ENCODE measurements at regions not wholly inside any gene's neighbourhood (a gene's known extent, or its start where the extent isn't known, plus 50 kb on each side); places are given as distances from the start of the nearest gene placed in this dataset.

DNA sequence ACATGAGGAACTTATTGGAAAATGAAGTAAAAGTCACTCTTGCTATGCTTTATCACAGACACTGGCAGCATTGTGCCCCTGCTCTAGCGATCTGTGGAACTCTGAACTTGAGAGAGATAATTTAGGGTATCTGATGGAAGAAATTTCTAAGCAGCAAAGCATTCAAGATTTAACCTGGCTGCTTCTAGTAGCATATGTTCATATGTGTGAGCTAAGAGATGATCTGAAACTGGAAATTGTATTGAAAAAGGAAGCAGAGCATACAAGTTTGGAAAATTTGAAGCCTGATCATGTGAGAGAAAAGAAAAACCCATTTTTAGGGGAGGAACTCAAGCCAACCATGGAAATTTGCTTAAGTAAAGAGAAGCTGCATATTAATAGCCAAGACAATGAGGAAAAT lies 657.7 kb downstream of the TRAM1L1 start:
- no peak overlapping the region for H2AFZ ChIP-seq
- H4K20me1 ChIP-seq (ENCODE audit: insufficient read depth), result no peaks in the 10 kb centered on the region
- WGBS, 2 experiments (ENCODE audit: low coverage in 1 of 2, low lambda C conversion rate in 2 of 2, missing lambda C conversion rate in 2 of 2), result 22% methylated on average over 1 of the region's 1 CpG
- H3K27ac ChIP-seq, result no peak overlapping the region
- no peak overlapping the region for H3K9ac ChIP-seq
- no peak overlapping the region for H3K4me2 ChIP-seq (ENCODE audit: unreplicated experiment)
- H3K4me1 ChIP-seq (ENCODE audit: insufficient read depth), result no peaks in the 10 kb centered on the region
- no peaks in the 10 kb centered on the region for H3K27me3 ChIP-seq (replicated peaks; ENCODE audit: insufficient read depth)
- TF ChIP-seq EZH2 (IDR thresholded peaks at IDR 0.05; ENCODE audit: insufficient read depth, poor library complexity, severe bottlenecking), result no peak
- TF ChIP-seq EZH2phosphoT487 (IDR thresholded peaks at IDR 0.05; ENCODE audit: insufficient read depth, low read depth), result no peak
- no peaks in the 10 kb centered on the region for H3F3A ChIP-seq (ENCODE audit: insufficient read depth)
- no peaks in the 10 kb centered on the region for H3K79me2 ChIP-seq (ENCODE audit: insufficient read depth)
- no peaks in the 10 kb centered on the region for H3K36me3 ChIP-seq (ENCODE audit: low read depth)
- H3K9me2 ChIP-seq (ENCODE audit: insufficient read depth), result no peaks in the 10 kb centered on the region
- H3K9me3 ChIP-seq (ENCODE audit: low read depth), result no peaks in the 10 kb centered on the region
- no peak for DNase-seq
- no peak overlapping the region for H3K4me3 ChIP-seq
- in situ Hi-C loops (cut with MboI), result no loop called here

DNA sequence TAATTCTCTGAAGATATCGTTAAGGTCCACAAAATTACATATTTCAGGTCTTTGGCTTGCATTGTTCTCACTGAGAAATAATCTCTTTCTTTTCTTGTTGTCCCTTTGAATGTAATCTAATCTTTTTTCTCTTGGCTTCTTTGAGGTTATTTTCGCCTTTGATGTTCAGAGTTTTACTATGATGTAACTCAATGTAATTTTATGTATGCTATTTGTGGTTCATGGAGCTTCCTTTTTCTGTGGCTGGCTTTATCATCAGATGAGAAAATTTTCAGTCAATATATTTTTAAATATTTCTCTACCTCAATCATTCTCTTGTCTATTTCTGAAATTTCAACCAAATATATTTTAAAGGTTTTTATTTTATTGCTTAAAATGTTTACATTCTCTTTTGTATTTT lies 672.2 kb downstream of the TRAM1L1 start:
- no peak for DNase-seq

DNA sequence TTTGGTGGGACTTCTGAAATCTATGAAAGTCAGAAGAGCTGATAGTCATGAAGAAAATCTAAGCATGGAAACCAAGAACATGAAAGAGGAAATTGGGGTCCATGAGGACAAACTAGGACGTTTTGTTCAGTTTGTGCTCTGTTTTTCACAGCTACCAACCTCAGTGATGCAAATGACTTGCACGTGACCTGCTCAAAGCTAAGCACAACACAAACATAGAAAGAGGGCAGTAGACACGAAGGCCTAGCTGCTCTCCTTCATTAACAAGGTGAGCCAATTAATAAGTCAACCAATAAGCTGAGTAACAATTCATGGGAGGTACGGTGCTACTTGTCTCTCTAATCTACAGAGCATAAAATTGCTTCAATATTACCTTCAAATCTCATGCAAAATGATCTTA lies 684.1 kb downstream of the TRAM1L1 start:
- no peak overlapping the region for H3K9ac ChIP-seq
- in situ Hi-C loops (cut with MboI), result no loop called here
- no peaks in the 10 kb centered on the region for H3K4me1 ChIP-seq (ENCODE audit: insufficient read depth)
- H2AFZ ChIP-seq, result no peak overlapping the region
- no peak for TF ChIP-seq EZH2 (IDR thresholded peaks at IDR 0.05; ENCODE audit: insufficient read depth, poor library complexity, severe bottlenecking)
- no peak for TF ChIP-seq EZH2phosphoT487 (IDR thresholded peaks at IDR 0.05; ENCODE audit: insufficient read depth, low read depth)
- no peak for DNase-seq
- no peaks in the 10 kb centered on the region for H3K79me2 ChIP-seq (ENCODE audit: insufficient read depth)
- no peak overlapping the region for H3K4me2 ChIP-seq (ENCODE audit: unreplicated experiment)
- no peaks in the 10 kb centered on the region for H3K9me2 ChIP-seq (ENCODE audit: insufficient read depth)
- H3K36me3 ChIP-seq (ENCODE audit: low read depth), result no peaks in the 10 kb centered on the region
- H3K9me3 ChIP-seq (ENCODE audit: low read depth), result peaks cover 3% of the 10 kb centered on the region
- no peak overlapping the region for H3K27ac ChIP-seq
- H3F3A ChIP-seq (ENCODE audit: insufficient read depth), result no peaks in the 10 kb centered on the region
- H3K4me3 ChIP-seq, result no peak overlapping the region
- 11 to 17% methylated on average over 4 of the region's 4 CpGs for WGBS, 2 experiments (ENCODE audit: low coverage in 1 of 2, low lambda C conversion rate in 2 of 2, missing lambda C conversion rate in 2 of 2)
- H3K27me3 ChIP-seq (replicated peaks; ENCODE audit: insufficient read depth), result no peaks in the 10 kb centered on the region
- H4K20me1 ChIP-seq (ENCODE audit: insufficient read depth), result no peaks in the 10 kb centered on the region

More for the DNA sequence above, 672.2 kb downstream of the TRAM1L1 start:
- no peaks in the 10 kb centered on the region for H3K36me3 ChIP-seq (ENCODE audit: low read depth)
- no peak overlapping the region for H3K27ac ChIP-seq
- no peaks in the 10 kb centered on the region for H3K9me3 ChIP-seq (ENCODE audit: low read depth)
- no peaks in the 10 kb centered on the region for H4K20me1 ChIP-seq (ENCODE audit: insufficient read depth)
- no peak overlapping the region for H3K4me3 ChIP-seq
- no peak overlapping the region for H2AFZ ChIP-seq
- no peak for TF ChIP-seq EZH2 (IDR thresholded peaks at IDR 0.05; ENCODE audit: insufficient read depth, poor library complexity, severe bottlenecking)
- TF ChIP-seq EZH2phosphoT487 (IDR thresholded peaks at IDR 0.05; ENCODE audit: insufficient read depth, low read depth), result no peak
- 9 to 25% methylated on average over 2 of the region's 2 CpGs for WGBS, 2 experiments (ENCODE audit: low coverage in 1 of 2, low lambda C conversion rate in 2 of 2, missing lambda C conversion rate in 2 of 2)
- no peaks in the 10 kb centered on the region for H3F3A ChIP-seq (ENCODE audit: insufficient read depth)
- no peaks in the 10 kb centered on the region for H3K27me3 ChIP-seq (replicated peaks; ENCODE audit: insufficient read depth)
- no peaks in the 10 kb centered on the region for H3K9me2 ChIP-seq (ENCODE audit: insufficient read depth)
- no peak overlapping the region for H3K9ac ChIP-seq
- in situ Hi-C loops (cut with MboI), result no loop called here
- no peaks in the 10 kb centered on the region for H3K4me1 ChIP-seq (ENCODE audit: insufficient read depth)
- no peaks in the 10 kb centered on the region for H3K79me2 ChIP-seq (ENCODE audit: insufficient read depth)
- no peak overlapping the region for H3K4me2 ChIP-seq (ENCODE audit: unreplicated experiment)

DNA sequence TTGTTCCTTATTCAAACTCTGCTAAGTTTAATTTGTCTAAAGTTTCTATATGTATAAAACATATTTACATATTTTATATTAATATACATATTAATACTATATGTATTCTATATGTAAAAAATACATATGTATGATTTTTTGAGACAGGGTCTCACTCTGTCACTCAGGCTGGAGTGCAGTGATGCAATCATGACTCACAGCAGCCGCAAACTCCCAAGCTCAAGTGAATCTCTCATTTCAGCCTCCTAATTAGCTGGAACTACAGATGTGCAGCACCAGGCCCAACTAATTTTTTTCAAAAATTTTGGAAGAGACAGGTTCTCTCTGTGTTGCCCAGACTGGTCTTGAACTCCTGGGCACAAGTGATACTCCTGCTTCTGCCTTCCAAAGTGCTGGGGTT lies 684.9 kb downstream of the TRAM1L1 start:
- TF ChIP-seq EZH2phosphoT487 (IDR thresholded peaks at IDR 0.05; ENCODE audit: insufficient read depth, low read depth) (no peak), EZH2 (IDR thresholded peaks at IDR 0.05; ENCODE audit: insufficient read depth, poor library complexity, severe bottlenecking) (no peak)
- no peak overlapping the region for H2AFZ ChIP-seq
- no peak overlapping the region for H3K4me2 ChIP-seq (ENCODE audit: unreplicated experiment)
- H3K4me3 ChIP-seq, result no peak overlapping the region
- H3K4me1 ChIP-seq (ENCODE audit: insufficient read depth), result no peaks in the 10 kb centered on the region
- H3K9me2 ChIP-seq (ENCODE audit: insufficient read depth), result no peaks in the 10 kb centered on the region
- no peak overlapping the region for H3K9ac ChIP-seq
- H3K27ac ChIP-seq, result no peak overlapping the region
- H3K27me3 ChIP-seq (replicated peaks; ENCODE audit: insufficient read depth), result no peaks in the 10 kb centered on the region
- DNase-seq, result no peak
- H3K9me3 ChIP-seq (ENCODE audit: low read depth), result peaks cover 3% of the 10 kb centered on the region
- no peaks in the 10 kb centered on the region for H3F3A ChIP-seq (ENCODE audit: insufficient read depth)
- in situ Hi-C loops (cut with MboI), result no loop called here
- no peaks in the 10 kb centered on the region for H3K36me3 ChIP-seq (ENCODE audit: low read depth)
- no peaks in the 10 kb centered on the region for H3K79me2 ChIP-seq (ENCODE audit: insufficient read depth)
- no peaks in the 10 kb centered on the region for H4K20me1 ChIP-seq (ENCODE audit: insufficient read depth)
- WGBS, 2 experiments (ENCODE audit: low coverage in 1 of 2, low lambda C conversion rate in 2 of 2, missing lambda C conversion rate in 2 of 2), result 66 to 67% methylated on average over 1 of the region's 1 CpG

DNA sequence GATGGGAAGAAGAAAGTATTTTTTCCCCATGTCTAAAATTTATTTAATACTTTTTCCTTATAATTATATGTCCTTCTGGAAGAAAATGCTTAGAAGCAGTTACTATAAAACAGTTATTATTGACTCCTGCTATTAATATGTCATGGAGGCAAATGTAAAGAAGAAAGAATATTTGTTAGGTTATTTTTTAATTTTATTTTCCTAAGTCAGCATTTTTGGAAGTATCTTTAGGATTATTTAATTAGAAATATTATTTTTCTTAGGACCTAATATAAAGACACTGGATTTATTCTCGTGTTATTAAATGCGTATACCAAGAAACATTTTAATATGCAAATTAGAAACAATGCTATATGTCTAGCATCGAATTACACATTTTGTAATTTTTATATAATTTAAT lies 687.7 kb downstream of the TRAM1L1 start:
- TF ChIP-seq EZH2phosphoT487 (IDR thresholded peaks at IDR 0.05; ENCODE audit: insufficient read depth, low read depth), result no peak
- Histone ChIP-seq H3K36me3 (ENCODE audit: low read depth) (no peaks in the 10 kb centered on the region), H3K9me3 (ENCODE audit: low read depth) (peaks cover 3% of the 10 kb centered on the region), H3K4me1 (ENCODE audit: insufficient read depth) (no peaks in the 10 kb centered on the region), H3K9me2 (ENCODE audit: insufficient read depth) (no peaks in the 10 kb centered on the region), H3K4me3 (no peak overlapping the region), H4K20me1 (ENCODE audit: insufficient read depth) (no peaks in the 10 kb centered on the region), H3K4me2 (ENCODE audit: unreplicated experiment) (no peak overlapping the region), H3F3A (ENCODE audit: insufficient read depth) (no peaks in the 10 kb centered on the region), H3K27ac (no peak overlapping the region), H3K9ac (no peak overlapping the region), H3K79me2 (ENCODE audit: insufficient read depth) (no peaks in the 10 kb centered on the region), H2AFZ (no peak overlapping the region), H3K27me3 (replicated peaks; ENCODE audit: insufficient read depth) (no peaks in the 10 kb centered on the region)
- DNase-seq, result no peak
- in situ Hi-C loops (cut with MboI), result loop anchor here (25.0 kb wide), 1 partner anchor 110 kb away; no protein-coding TSS in a partner anchor
- WGBS, 2 experiments (ENCODE audit: low coverage in 1 of 2, low lambda C conversion rate in 2 of 2, missing lambda C conversion rate in 2 of 2), result 29 to 34% methylated on average over 3 of the region's 3 CpGs

Data from GM23248 (cell line).